HCT116 (cell line): ENCODE measurements at regions not wholly inside any gene's neighbourhood (a gene's known extent, or its start where the extent isn't known, plus 50 kb on each side); places are given as distances from the start of the nearest gene placed in this dataset.

ENCODE experiments used
- ATAC-seq: fragments of 200-7000 bp; cut with Tn5 transposase; 2 replicates; pipeline ENCODE4 v1.9.1; 2020; ENCODE audit warnings: mild to moderate bottlenecking, moderate library complexity
- BruUV-seq: library from RNA; stranded (reverse); fragments of 400-500 nt; replicated peaks from 2 replicates; lab custom pipeline; 2021; lab: Mats Ljungman, UMichigan
- CTCF ChIA-PET: fragments of 300-600 bp; sonication (Branson Sonifier 250); formaldehyde crosslinking; loops from one replicate; lab custom pipeline; 2021; ENCODE audit warnings: antibody characterized with exemption; lab: Charles Lee
- POLR2A ChIA-PET: fragments of 300-600, 350-600 bp; sonication (Branson Sonifier 250); formaldehyde crosslinking; loops from one replicate; lab custom pipeline; 2021; ENCODE audit warnings: antibody characterized with exemption; lab: Charles Lee
- RAD21 ChIA-PET, 2 experiments: fragments of 300-600 bp; sonication (Branson Sonifier 250); formaldehyde crosslinking; loops; one replicate each; lab custom pipeline; 2023; ENCODE audit warnings: low total read pairs in 2 of 2; ENCODE audit not compliant: uncharacterized antibody in 2 of 2, unreplicated experiment in 2 of 2, low non-redundant PET in 1 of 2; lab: Charles Lee
- DNase-seq: peaks from one replicate; pipeline ENCODE4 v3.0.0-alpha.2; 2010; ENCODE audit warnings: low read depth, low spot score
- H2AFZ ChIP-seq: fragments of 200-600 bp; shearing (Covaris generic), sonication (generic); 2 replicates; pipeline ENCODE4 v1.6.1; 2017; ENCODE audit warnings: low read depth, mixed run types, mixed read lengths, antibody characterized with exemption, low read length; ENCODE audit not compliant: poor library complexity, severe bottlenecking
- H3K27ac ChIP-seq: 2 replicates; pipeline ENCODE4 v1.5.1; 2012; ENCODE audit warnings: low read depth, low read length
- H3K27me3 ChIP-seq: fragments of 200-600 bp; sonication (generic); 2 replicates; pipeline ENCODE4 v1.6.1; 2016; ENCODE audit warnings: mixed run types, low read length, mixed read lengths; ENCODE audit not compliant: insufficient read depth
- H3K36me3 ChIP-seq, 2 experiments: fragments of 200-500 bp in 1 of 2; fragments of 200-600 bp in 1 of 2; sonication (Bioruptor generic) in 1 of 2; sonication (generic) in 1 of 2; 2 replicates each; pipeline versions ENCODE4 v1.5.1 to v1.6.1; 2014 to 2016; ENCODE audit warnings: low read length in 2 of 2, inconsistent platforms in 1 of 2, mixed read lengths in 1 of 2, mixed run types in 1 of 2; ENCODE audit not compliant: insufficient read depth in 2 of 2, control insufficient read depth in 1 of 2
- H3K4me1 ChIP-seq, 2 experiments: fragments of 200-600 bp in 1 of 2; sonication (generic) in 1 of 2; 2 replicates each; pipeline versions ENCODE4 v1.5.1 to v1.6.1; 2012 to 2017; ENCODE audit warnings: low read length in 2 of 2, inconsistent platforms in 1 of 2, mild to moderate bottlenecking in 1 of 2, mixed read lengths in 1 of 2, mixed run types in 1 of 2, moderate library complexity in 1 of 2; ENCODE audit not compliant: insufficient read depth in 2 of 2, control insufficient read depth in 1 of 2
- H3K4me2 ChIP-seq: fragments of 200-600 bp; sonication (generic); 2 replicates; pipeline ENCODE4 v1.6.1; 2017; ENCODE audit warnings: mixed run types, low read length, mixed read lengths
- H3K4me3 ChIP-seq, 2 experiments: fragments of 200-600 bp in 1 of 2; sonication (generic) in 1 of 2; replicated peaks in 1 of 2; 2 replicates each; pipeline ENCODE4 v1.5.1; 2011 to 2016; ENCODE audit warnings: low read length in 2 of 2, control low read depth in 1 of 2, low read depth in 1 of 2, mild to moderate bottlenecking in 1 of 2, mixed read lengths in 1 of 2, mixed run types in 1 of 2
- H3K79me2 ChIP-seq: fragments of 200-600 bp; sonication (generic); 2 replicates; pipeline ENCODE4 v1.6.1; 2017; ENCODE audit warnings: mild to moderate bottlenecking, mixed run types, low read length, moderate library complexity, mixed read lengths; ENCODE audit not compliant: insufficient read depth
- H3K9ac ChIP-seq: fragments of 200-600 bp; sonication (generic); 2 replicates; pipeline ENCODE4 v1.6.1; 2016; ENCODE audit warnings: low read length, mixed read lengths
- H3K9me2 ChIP-seq: fragments of 200-600 bp; sonication (generic), shearing (Covaris generic); 2 replicates; pipeline ENCODE4 v1.6.1; 2017; ENCODE audit warnings: mixed run types, mild to moderate bottlenecking, moderate library complexity; ENCODE audit not compliant: insufficient read depth
- H3K9me3 ChIP-seq, 2 experiments: fragments of 200-500 bp in 1 of 2; fragments of 200-600 bp in 1 of 2; sonication (Bioruptor generic) in 1 of 2; sonication (generic) in 1 of 2; 2 replicates each; pipeline ENCODE4 v1.6.1; 2014 to 2017; ENCODE audit warnings: low read length in 2 of 2, mixed read lengths in 2 of 2, inconsistent platforms in 1 of 2, low read depth in 1 of 2, mild to moderate bottlenecking in 1 of 2, mixed run types in 1 of 2, moderate library complexity in 1 of 2; ENCODE audit not compliant: control insufficient read depth in 1 of 2, insufficient read depth in 1 of 2
- H4K20me1 ChIP-seq: fragments of 200-600 bp; sonication (generic), shearing (Covaris generic); 2 replicates; pipeline ENCODE4 v1.6.1; 2017; ENCODE audit warnings: mixed run types, mild to moderate bottlenecking, moderate library complexity; ENCODE audit not compliant: insufficient read depth
- ATF3 ChIP-seq: IDR thresholded peaks from 2 replicates; pipeline ENCODE4 v1.6.1; 2012
- CEBPB ChIP-seq: IDR thresholded peaks from 2 replicates; pipeline ENCODE4 v1.6.1; 2012; ENCODE audit warnings: low read depth
- CTCF ChIP-seq, 3 experiments: fragments of 200-600 bp in 1 of 3; sonication (generic) in 1 of 3; IDR thresholded peaks in 2 of 3; conservative IDR thresholded peaks in 1 of 3; 2 replicates each; pipeline ENCODE4 v1.5.1; 2012 to 2017; ENCODE audit warnings: low read depth in 2 of 3, low read length in 2 of 3, antibody characterized with exemption in 1 of 3, borderline replicate concordance in 1 of 3, control low read depth in 1 of 3, mild to moderate bottlenecking in 1 of 3, mixed read lengths in 1 of 3, mixed run types in 1 of 3, moderate library complexity in 1 of 3; ENCODE audit not compliant: insufficient read depth in 1 of 3
- EZH2phosphoT487 ChIP-seq: fragments of 200-600 bp; IDR thresholded peaks from 2 replicates; pipeline ENCODE4 v1.6.1; 2018; ENCODE audit warnings: antibody characterized with exemption, borderline replicate concordance
- FOSL1 ChIP-seq: IDR thresholded peaks from 2 replicates; pipeline ENCODE4 v1.6.1; 2012; ENCODE audit warnings: low read depth
- SIN3A ChIP-seq: IDR thresholded peaks from 2 replicates; pipeline ENCODE4 v1.6.1; 2012; ENCODE audit warnings: low read depth
- SRF ChIP-seq: IDR thresholded peaks from 2 replicates; pipeline ENCODE4 v1.6.1; 2012; ENCODE audit warnings: low read depth
- ZBTB33 ChIP-seq: IDR thresholded peaks from 2 replicates; pipeline ENCODE4 v1.6.1; 2011; ENCODE audit warnings: mild to moderate bottlenecking, low read length, moderate library complexity; ENCODE audit not compliant: insufficient replicate concordance; ENCODE audit errors: extremely low read depth
- intact Hi-C: fragments of 100-400 bp; cut with micrococcal nuclease; formaldehyde crosslinking; loops from 2 replicates; pipeline ENCODE4 v1.10.0; 2022

GRCh38 chr10:111432588-111432987 is 355.8 kb downstream of the ADRA2A start:
- POLR2A ChIA-PET = no interaction called here
- no TSS peak for BruUV-seq
- no peak for TF ChIP-seq CTCF (IDR thresholded peaks at IDR 0.05 in 2 of 3, conservative IDR thresholded peaks at IDR 0.05 in 1 of 3; ENCODE audit: borderline replicate concordance in 1 of 3, insufficient read depth in 1 of 3, low read depth in 2 of 3, low read length in 2 of 3)
- TF ChIP-seq, all 23 proteins: peak for 0
- Histone ChIP-seq H3K4me3 (no peak overlapping the region), H3K27ac (no peak overlapping the region), H3K79me2 (no peaks in the 10 kb centered on the region), H3K9me3 (no peaks in the 10 kb centered on the region), H3K36me3 (no peaks in the 10 kb centered on the region), H3K4me1 (no peaks in the 10 kb centered on the region), H3K27me3 (no peaks in the 10 kb centered on the region), H4K20me1 (no peaks in the 10 kb centered on the region), H3K9ac (no peak overlapping the region), H3K4me2 (no peak overlapping the region), H2AFZ (no peak overlapping the region), H3K9me2 (no peaks in the 10 kb centered on the region)
- no peak for ATAC-seq
- DNase-seq = no peak
- CTCF ChIA-PET = no interaction called here
- intact Hi-C loops = no loop called here
- RAD21 ChIA-PET = no interaction called here

- BruUV-seq = no TSS peak
- POLR2A ChIA-PET = no interaction called here
- CTCF ChIA-PET = no interaction called here
- Histone ChIP-seq H3K27me3 (peaks cover 6% of the 10 kb centered on the region; the same call in 1 of the 2 replicates), H3K9ac (no peak overlapping the region), H3K9me3 (no peaks in the 10 kb centered on the region), H3K9me2 (no peaks in the 10 kb centered on the region), H4K20me1 (no peaks in the 10 kb centered on the region), H3K27ac (no peak overlapping the region), H3K4me3 (no peak overlapping the region), H3K79me2 (no peaks in the 10 kb centered on the region), H3K4me1 (no peaks in the 10 kb centered on the region), H3K4me2 (no peak overlapping the region), H3K36me3 (no peaks in the 10 kb centered on the region), H2AFZ (no peak overlapping the region)
- DNase-seq (no peak), ATAC-seq (no peak)
- TF ChIP-seq FOSL1 (no peak), CEBPB (no peak), ZBTB33 (no peak), EZH2phosphoT487 (no peak), ATF3 (no peak), SRF (no peak), SIN3A (no peak)
- intact Hi-C loops = no loop called here
- RAD21 ChIA-PET = no interaction called here
These were observed 359.0 kb downstream of the ADRA2A start for GRCh38 chr10:111435871-111436270.
